RKO (cell line): ENCODE measurements at regions not wholly inside any gene's neighbourhood (a gene's known extent, or its start where the extent isn't known, plus 50 kb on each side); places are given as distances from the start of the nearest gene placed in this dataset.

ENCODE experiments used
- DNase-seq: peaks from one replicate; pipeline ENCODE4 v3.0.0-alpha.2; 2016; ENCODE audit warnings: low spot score

DNA sequence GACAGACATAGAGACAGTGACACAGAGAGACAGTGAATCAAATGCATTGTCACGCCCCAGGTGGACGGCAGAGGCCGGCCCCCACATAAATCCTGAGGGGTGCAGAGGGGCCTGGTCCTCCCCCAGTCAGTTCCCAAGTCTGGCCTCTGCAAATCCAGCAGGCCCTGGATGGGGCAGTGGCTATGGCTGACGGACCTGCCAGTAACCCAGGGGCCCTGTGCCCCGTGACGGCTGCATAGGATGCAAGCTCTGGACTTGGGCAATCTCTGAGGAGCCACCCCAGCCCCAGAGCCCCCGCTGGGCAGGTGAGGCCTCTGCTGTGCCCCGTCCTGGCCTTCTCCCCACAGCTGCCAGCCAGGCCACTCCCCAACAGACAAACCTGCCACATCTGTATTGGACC lies 204.5 kb downstream of the BRD1 start:
- DNase-seq = no peak

DNA sequence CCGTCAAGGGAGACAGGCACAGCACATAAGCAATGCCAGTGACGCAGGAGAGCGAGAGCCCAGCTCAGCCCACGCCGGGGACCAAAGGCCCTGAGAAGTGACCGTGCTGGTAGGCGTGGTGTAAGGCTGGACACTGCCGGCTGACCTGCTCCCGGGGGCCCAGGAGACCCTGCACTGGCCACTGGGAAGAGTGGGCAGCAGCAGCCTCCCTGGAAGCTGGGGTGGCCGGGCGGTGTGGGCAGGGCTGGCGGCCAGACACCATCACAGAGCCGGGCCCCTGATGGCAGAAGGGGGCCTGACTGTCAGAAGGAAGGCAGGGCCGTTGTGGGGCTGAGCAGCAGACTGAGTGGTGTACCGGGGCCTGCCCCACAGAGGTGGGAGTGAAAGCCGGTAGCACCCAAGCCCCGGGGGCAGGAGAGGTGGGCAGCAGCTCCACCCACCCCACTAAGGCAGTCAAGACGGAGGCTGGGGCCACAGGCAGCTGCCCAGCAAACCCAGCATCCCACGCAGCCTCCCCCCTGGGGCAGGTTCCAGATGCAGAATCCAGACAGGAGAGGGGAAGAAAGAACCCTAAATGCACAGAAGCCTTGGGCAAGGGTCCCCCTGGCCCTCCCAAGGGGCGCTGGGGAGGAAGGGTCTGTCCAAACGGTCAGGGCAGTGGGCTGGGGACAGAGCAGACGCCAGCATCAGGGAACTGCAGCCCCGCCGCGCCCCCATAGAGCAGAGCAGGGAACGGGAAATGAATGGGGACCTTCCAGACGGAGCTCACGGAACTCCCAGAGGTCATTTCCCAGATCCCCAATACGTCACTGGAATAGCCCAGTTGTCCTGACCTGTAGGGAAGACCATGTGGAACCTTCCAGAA lies 205.2 kb downstream of the BRD1 start:
- DNase-seq = no peak

DNA sequence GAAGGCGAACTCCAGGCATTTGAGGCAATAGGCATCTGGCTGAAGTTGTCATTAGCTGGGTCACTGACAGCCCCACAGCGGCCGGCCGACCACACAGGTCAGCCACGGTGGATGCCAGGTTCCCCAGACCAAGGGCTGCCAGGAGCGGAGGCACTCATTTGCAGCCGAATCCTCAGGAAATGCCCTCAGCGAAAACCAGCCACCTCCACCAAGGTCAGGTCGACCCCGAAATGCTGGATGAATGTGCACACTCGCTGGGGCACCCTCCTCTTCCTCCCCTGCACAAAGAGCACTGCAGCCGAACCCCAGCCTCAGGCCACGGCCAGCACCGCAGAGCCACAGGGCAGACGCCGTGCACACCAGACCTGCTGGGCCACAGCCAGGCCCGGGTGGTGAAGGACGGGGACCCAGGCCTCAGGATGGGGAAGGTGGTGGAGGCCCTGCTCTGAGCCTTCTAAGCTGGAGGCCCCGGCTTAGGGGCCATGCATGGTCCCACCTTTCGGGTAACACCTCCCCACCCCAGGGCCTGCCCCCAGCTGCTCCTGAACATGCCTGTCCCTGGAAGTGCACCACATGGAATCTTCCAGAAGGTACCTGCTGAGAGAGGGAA lies 206.0 kb downstream of the BRD1 start:
- DNase-seq = no peak

DNA sequence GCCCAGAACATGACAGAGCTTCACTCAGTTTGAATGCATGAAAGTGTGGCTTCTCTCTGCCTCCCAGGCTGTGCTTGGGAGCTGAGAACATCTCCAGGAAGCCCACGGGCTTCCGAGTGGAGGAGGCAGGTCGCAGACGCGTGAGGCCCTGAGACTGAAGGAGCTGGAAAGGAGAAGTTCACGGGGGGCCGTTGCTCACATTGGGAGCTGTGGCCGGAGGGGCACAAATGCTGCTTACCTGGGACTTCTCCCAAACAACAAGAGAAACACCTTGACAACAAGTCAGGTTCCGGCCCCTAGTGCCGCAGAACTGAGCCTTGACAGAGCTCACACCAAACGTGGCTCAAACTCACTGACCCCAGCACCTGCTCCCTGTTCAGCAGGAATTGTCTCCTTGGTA lies 207.0 kb downstream of the BRD1 start:
- no peak for DNase-seq

DNA sequence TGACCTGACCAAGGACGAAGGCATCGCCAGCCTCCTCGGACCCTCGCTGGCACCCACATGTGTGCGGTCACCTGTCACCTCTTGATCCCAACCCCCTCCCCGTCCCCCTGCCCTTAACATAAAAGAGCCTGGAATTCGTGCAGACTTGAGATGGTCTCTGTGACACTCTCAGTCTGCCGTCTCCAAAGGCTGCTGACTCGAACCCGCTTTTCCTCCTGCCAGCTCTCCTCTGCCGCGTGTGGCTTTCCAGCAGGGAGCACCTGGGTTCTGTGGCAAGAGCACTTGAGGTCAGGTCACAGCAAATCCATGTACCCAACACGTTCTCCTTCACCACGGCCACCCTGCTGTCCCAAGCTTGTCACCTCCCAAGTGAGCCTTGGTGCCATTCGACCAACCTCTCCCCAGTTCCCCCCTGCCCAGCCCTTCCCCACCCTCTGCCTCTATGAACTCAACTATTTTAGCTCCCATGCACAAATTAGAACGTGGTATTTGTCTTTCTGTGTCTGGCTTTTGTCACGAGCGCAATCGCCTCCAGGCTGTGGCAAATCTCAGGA lies 207.6 kb downstream of the BRD1 start:
- DNase-seq = no peak

DNA sequence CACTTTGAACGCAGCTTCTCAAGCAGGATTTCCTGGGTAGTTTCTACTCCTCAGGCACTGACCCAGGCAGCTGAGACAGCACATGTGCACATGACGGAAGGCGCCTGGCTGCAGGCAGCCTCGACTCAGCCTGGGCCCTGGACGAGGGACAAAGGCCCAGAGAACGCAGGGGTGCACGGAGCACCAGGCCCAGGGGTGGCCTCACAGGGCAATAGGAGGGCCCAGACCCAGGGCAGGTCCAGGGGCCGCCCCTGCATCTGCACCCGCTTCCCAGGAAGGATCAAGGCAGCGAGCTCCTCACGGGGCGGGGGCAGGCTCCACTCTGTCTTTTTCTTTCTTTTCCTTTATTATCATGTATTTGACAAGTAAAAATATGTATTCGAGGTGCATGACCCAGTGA lies 208.4 kb downstream of the BRD1 start:
- DNase-seq = no peak

DNA sequence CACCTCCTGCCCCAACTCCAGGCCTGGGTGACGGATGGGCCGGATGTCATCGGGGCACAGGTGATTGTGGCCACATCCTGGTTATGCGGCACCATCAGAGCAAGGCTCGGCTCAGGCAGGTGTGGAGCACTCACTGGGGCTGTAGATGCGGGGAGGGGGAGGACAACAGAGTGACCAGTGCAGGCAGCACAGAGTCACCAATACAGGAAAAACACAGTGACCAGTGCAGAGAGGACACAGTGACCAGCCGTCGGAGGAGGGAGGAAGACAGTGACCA lies 209.1 kb downstream of the BRD1 start:
- no peak for DNase-seq

DNA sequence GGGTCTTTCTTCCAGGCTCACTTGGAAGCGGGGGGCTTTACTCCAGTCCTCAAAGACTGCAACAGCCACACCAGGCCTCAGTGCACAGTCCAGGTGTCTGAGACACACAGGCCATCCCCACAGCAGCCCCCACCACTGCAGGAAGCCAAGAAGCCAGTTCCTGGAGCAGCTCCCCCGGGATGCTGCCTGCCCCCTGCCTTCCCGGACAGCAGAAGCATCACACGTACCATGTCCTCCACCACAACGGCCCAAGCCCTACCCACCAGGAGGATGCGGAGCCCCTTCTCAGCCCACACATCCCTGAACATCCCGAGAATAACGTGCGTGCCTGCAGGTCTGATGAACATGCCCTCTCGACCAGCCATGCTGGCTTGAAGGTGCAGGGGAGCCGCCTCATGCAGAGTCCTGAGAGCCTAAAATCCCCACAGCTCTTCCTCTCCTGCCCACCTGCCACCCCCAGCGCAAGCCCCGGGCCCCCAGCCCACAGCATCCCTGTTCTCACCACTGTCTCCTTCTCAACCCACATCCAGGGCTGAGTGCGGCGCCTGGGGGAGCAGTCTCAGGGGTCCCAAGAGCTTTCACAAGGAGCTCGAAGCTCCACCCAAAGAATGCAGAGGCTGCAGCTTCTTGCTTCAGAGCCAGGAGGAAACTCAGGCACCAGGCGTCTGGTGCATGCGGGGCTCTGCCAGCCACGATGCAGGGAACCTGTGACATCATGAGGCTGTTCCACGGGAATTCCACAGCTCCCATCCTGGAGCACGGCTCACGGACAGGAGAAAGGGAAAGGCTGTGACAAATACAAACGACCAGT lies 209.6 kb downstream of the BRD1 start:
- no peak for DNase-seq

DNA sequence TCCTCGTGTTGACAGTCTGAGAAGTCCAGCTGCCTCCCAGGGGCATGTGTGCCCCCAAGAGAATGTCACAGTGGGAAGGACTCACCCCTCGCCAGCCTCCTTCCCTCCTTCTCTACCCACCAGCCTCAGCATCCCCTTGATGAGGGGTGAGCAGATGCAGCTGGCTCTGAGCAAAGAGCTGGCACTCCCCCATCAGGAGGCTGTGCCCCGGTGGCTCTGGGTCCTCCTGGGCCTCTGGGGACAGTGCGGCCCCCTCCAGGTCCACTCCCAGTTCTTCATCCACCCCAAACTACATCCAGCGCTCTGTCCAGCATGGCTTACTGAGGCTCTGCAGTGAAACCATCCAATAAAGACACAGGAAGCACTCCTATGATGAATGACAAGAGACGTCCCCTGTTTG lies 210.4 kb downstream of the BRD1 start:
- DNase-seq = no peak

DNA sequence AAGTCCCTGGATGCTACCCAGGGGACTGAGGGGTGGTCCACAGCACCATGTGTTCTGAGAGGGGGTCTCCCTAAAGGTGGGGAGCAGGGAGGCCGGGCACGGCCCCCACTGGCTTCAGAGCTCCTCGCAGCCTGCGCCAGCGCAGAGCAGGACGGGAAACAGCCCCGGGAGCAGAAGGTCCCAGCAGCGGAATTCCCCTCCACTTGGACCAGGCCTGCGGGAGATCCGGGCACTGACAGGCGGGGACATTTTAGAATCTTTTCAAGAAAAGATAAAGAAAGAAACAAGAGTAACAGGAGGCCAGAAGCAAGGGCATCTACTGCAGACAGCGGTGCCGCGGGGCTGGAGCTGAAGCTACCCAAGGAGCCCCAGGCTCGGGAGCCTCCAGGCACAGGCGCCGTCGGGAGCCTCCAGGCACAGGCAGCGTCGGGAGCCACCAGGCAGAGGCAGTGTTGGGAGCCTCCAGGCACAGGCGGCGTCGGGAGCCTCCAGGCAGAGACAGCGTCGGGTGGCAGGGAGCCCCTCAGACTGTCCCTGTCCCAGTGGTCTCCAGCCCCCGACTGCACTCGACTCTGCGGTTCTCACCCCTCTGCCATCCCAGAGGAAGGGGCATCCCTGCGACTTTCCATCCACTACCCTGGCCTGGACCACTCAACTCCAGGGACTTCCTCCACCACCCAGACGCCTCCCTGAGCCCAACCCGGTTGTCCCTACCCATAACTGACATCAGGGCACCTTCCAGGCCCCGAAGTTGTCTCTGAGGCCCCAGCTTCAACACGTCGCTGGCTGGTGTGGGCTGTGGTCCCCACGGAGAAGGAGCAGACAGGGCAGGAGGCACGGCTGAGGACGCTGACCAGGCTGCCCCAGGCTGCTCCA lies 211.1 kb downstream of the BRD1 start:
- no peak for DNase-seq

DNA sequence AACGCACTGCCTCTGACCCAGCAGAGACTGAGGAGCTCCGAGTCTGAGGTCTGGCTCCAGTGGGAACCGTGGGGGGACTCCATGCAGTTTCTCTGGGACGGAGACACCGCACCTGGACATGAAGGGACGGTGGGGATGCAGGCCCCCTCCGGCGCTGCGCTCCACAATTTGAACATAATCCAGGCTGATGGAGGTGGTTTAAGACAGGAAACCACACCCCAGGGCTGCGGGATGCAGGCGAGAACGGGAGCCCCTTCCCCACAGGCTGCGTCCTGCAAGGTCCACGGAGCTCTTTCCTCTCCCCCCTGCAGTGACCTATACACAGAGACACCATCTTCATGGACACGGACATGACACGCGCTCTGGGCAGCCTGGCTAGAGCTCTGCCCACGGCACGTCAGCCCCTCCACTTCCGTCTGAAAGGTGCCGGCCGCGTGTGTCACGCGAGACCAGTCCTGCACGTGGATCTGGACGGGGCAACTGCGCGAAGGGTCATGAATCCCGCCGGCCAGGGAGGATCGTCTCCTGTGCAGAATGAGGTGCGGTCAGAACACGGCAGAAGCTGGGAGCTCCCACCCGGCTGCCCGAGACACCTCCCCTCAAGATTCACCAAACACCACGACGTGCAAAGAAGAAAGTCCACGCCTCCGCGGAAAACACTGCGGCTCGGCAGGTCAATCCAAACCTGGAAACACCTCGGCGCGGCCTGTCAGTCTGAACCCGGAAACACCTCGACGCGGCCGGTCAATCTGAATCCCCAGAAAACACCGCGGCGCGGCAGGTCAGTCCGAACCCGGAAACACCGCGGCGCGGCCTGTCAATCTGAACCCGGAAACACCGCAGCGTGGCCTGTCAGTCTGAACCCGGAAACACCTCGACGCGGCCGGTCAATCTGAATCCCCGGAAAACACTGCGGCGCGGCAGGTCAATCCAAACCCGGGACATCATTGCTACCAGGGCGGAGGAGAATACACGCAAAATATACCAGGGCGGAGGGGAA lies 212.4 kb downstream of the BRD1 start:
- DNase-seq = no peak

DNA sequence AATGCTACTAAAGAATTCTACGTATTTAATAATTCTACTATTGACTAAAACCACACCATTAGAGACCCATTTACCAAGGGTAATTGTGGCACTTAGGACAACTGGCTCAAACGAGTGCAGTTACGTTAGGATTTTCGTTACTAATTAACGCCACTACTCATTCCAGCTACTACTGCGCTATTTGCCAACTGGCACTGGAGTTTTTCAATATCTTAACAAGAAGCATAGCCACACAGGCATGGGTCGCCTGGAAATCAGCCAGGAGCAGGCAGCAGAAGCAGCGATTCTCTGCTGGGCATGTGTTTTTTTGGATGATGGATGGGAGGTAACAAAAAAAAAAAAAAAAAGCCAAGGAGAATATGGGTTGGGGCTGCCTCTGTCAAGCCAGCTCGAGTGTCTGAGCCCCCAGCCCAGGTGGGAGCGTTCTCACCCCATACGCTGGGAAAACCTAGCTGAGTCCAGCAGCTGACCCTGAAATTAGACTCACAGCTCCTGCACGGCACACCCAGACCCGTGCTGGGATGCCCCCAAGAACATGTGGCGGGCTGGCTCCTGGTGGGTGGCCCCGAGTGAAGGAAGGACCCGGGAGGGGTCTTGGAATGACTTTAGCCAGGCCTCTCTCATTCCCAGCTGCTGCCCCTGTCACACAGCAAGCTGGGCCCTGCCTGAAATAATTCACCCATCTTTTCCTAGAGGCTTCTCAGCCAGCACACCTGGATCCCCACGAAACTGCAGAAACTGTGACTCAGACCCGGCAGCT lies 214.0 kb downstream of the BRD1 start:
- no peak for DNase-seq

DNA sequence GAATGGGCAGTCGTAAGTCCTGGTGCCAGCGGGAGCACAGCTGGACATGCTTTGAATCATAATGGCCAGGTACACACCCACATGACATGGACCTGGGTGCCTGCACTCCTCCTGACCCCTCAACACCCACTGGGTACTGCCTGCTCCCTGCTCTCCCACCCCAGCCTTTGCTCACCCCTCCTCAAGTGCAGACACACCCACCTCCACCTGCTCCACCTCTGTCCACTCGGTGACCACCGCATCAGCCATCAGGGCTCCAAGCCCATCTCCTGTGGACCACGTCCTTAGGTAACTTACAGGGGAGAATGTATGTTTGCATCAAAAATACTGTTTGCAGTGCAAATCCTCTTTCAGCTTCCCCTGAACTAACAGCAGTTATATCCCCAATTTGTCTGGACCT lies 214.6 kb downstream of the BRD1 start:
- DNase-seq = no peak

DNA sequence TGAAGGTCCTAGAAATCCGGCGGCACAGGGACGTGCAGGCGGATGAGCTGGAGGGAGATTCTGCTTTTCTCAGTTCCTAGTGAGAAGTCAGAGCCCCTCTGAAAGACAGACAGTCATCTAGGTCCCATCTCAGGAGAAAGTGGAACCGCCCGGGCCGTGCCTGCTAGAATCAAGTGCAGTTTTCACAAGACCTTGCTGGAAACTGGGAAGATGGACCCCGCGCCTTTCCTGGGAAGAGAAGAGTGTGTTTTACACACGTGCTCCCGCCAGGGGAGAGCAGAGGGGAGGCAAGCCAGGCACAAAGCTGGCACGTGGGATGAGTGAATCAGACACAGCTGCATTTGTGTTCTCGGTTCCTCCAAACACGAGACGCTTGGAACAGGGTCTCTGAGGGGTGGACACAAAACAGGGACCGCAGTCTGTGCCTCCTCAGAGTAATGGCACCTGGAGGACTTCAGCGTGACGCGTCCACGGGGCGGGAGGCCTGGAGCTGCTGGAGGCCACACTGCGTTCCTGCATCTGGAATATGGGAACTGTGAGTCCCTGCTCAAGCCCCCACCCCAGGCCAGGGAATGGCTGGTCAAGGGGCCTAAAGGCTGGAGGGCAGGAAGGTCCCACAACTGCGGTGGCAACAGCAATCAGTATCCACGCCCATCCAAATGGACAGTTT lies 218.3 kb downstream of the BRD1 start:
- DNase-seq = no peak

DNA sequence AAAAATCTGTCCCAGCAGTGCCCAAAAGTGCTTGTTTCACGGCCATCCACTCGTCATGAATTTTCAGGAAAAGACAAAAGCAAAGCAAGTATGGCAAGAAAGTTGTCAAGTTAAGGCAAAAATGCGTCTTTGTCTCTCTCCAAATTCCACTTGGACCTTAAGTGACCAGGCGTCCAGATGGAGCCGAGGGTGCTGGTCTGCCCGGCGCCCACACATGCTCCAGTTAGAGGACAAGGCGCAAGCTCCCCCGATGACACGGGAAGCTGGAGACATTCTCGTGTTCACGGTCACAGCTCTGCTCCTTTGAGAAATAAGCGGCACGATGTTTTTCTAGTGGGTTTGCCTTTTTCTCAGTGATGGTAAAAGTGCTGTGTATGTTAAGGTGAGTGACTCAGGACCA lies 219.0 kb downstream of the BRD1 start:
- no peak for DNase-seq

DNA sequence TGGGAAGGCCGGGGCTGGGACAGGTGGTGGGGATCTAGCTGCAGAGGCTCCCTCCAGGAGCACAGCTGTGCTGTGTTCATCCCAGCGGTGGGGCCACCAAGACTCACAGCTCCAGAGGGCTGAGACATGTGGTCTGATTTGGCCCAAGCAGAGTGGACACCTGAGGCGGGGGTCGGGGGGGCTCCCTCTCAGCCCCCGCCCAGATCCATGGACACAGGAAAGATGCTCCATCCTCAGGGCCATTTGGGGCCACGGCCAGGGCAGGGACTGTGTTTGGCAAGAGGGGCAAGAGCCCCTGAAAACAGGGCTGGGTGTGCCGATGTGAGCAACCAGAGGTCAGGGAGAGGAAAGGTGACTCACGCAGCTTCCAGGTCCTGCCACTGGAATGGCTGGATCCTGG lies 219.4 kb downstream of the BRD1 start:
- no peak for DNase-seq

DNA sequence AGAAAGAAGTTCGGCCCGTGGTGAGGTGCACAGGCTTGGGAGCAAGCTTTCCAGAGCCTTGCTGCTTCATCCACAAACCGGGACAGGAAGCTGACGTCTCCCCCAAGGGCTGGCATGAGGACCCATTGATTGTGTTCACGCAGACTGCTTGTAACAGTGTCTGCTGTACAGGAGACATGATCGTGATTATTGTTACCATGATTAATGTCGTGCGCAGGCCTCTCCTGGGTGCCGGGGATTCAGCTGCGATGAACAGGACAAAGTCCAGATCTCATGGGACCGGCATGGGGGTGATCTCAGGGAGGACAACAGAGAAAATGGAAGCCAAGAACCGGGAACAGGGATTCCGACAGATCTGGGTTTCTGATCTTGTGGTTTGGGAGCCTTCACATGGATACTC lies 219.9 kb downstream of the BRD1 start:
- no peak for DNase-seq

DNA sequence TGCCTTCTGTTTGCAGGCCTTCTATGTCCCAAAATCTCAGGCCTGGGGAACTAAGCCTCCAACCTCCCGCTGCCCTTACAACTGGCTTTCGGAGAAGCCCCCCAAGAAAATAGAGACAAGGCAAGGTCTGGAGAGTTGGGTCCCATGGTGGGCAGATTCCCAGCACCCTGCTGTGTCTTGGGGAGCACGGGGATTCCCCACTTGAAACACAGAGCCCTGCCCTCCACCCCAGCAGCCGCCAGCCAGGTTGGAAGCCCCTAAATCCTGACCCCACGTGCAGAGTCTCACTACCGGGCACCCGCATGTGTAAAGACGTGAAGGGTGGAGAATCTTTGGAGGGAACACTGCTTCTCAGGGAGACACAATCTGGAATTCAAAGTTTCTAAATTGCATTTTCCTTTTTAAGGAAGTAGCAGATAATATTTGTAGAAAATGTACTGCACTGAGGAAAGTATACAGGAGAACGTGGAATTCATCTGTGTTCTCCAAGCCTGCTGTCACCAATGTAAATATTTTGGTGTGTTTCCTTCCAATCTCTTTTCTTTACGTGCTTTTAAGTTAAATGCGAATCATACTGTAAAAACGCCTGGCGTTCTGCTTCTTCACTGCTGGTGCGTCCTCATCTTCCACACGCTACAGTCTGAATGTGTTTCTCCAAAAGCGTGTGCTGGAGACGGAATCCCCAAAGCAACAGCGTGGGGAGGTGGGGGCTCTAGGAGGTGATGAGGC lies 220.9 kb downstream of the BRD1 start:
- no peak for DNase-seq
